ENCODE measurements at regions not wholly inside any gene's neighbourhood (a gene's known extent, or its start where the extent isn't known, plus 50 kb on each side); places are given as distances from the start of the nearest gene placed in this dataset.

- no peak for TF ChIP-seq CTCF (optimal IDR thresholded peaks at IDR 0.05 in 1 of 3, IDR thresholded peaks at IDR 0.05 in 1 of 3, conservative IDR thresholded peaks at IDR 0.05 in 1 of 3; ENCODE audit: extremely low read depth in 1 of 3, insufficient read depth in 2 of 3, low read length in 3 of 3)
- TF ChIP-seq EZH2 (IDR thresholded peaks at IDR 0.05; ENCODE audit: low read length): no peak
Measured at GRCh38 chr9:34891386-34891785, 66.7 kb upstream of the PHF24 start.
